HG03342 (cell line): ENCODE measurements at regions not wholly inside any gene's neighbourhood (a gene's known extent, or its start where the extent isn't known, plus 50 kb on each side); places are given as distances from the start of the nearest gene placed in this dataset.

Experiments used
- ATAC-seq: cut with Tn5 transposase; IDR thresholded peaks from one replicate; pipeline ENCODE4 v1.9.1; 2021; ENCODE audit warnings: mild to moderate bottlenecking, moderate library complexity; ENCODE audit not compliant: unreplicated experiment

DNA sequence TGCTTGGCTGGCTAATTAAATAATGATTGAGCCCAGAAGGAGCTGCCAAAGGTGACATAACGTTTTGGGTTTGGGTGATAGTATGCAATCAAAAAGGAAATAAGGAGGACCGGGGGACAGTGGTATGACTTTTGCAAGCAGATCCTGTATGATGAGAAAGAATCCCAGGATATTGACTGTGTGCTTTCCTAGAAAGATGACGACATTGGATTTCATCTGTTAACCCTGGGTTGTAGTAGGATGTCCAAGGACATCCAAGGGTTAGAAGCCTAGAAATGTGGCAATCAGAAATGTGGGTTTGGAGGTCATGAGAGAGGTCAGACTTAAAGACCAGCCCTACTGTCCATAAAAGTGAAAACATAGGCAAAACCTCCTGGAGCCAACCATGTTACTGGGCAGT lies 50.3 kb upstream of the HMHB1 start:
- ATAC-seq: no peak

DNA sequence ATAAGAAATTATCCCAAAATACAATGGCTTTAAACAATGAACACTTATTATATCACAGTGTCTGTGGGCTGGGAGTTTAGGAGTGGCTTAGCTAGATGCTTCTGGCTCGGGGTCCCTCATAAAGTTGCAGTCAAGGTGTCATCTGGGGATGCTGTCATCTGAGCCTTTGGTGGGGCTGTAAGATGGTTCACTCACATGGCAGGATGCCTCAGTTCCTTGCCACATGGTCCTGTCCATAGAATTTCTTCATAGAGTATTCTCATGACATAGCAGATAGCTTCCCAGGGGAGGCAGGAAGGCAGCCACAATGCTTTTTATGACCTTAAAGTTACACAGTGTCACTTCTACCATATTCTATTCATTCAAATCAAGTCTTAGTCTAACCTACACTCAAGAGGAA lies 51.2 kb upstream of the HMHB1 start:
- no peak for ATAC-seq

DNA sequence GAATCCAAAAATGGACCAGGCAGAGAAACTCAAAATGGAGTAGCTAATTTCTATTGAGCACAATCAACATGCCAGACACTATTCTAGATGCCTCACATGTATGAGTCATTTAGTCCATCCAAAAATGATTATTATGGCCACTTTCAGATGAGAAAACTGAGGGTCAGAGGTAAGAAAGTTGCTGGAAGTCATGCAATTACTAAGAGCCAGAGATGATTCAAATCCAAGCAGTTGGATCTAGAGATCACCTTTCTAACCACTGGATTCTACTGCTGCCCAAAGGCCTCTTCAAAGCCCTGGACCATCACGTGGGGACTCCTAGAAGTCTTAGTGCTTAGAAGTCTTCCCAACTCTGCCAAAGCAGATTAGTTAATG lies 51.8 kb upstream of the HMHB1 start:
- ATAC-seq: peak; percentile 49

DNA sequence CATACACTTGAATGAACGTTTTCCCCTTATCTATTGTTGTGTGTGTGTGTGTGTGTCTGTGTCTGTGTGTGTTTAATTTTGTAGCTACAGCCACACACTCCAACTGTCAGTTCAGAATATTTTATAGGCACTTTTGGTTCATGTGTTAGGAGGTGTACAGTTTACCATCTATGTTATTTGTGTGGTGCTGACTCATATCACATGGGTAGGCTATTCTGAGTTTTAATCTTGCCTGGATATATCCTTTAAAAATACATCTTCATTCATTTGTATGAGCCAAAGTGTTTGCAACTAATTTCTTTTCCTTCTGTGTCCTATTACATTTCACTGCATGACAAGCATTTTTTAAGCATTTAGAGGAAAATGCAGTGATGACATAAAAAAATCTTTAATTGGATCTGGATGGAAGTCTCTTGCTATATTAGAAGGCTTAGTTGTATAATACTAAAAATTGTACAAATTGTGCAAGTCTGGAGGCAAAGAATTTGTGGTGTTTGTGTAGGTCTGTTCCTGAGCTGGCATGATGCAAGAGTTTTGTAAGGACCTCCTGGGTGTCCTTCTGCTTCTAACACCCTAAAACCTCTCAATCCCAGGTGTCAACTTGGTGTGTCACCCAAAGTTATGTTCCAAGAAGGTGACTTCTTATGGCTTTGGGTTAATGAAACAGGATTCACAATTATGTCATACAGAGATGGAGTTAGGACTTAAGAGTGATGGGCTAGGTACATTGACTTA lies 52.4 kb upstream of the HMHB1 start:
- no peak for ATAC-seq

DNA sequence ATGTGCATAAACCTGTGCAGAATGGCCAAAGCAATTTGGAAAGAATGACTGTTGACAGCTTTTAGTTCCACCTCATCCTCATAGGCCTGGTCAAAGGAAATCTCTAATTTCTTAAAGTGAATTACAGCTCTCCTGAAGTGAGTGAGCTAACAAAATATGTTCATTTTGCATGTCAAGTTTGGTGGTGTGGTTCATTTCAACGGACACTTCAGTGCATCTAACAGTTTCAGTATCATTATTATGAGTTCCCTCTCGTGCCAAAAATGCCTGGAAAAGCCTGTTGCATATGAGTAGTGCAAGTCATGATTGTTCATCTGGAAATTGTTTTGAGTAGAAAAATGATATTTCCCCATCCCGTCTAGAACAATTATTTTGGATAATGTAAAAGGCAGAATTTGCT lies 53.2 kb upstream of the HMHB1 start:
- peak; percentile 75 for ATAC-seq

DNA sequence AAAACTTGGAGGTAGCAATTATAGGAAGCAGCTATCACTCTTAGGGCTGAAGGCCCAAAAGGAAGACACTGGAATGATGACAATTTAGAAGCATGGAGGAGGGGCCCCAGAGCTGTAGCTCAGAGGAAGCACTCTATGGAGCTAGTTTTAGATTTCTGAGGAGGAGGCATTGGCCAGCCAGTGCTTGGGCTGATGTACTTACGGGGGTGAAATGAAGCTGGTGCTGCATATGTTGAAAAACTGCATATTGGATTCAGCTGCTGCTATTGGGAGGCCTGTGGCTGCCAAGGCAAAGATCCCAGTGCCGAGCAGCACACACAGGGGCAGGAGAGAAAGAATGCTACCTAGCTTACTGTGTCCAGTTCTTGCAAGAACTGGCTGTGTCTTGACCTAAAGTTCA lies 53.9 kb upstream of the HMHB1 start:
- ATAC-seq: no peak

DNA sequence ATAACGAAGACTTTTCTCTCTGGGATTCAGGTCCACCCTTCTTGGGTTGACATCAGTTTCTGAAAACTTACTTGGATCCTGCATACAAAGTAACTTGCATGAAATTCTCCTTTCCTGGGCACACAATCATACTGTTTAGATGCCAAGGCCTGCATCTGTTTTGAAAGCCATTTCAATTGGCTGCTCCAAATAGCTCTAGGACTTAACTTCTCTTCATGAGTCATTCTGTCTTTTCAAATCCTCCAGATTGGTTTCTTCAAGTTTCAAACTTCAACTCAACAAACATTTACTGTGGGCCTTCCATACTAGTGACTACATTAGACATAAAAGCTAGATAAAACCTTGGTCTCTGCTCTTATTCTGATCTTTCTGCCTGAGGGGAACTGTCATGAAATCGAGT lies 54.8 kb upstream of the HMHB1 start:
- ATAC-seq: no peak

DNA sequence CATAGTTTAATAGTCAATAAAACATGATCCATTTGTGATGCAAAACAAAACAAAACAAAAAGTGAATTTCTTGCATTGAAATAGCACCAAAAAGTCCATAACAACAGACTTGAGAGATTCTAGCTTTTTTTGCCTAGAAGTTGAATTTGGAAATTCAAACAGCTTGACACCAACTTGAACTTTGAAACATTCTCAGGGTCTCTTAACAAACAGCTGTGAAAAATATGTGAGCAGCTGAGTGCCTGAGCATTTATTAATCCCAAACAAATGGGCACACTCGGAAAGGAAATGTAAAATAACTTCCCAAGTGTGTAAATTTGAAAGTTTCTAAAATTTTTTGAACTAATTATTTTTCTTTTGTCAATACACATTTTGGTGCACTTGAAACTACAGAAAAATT lies 56.0 kb upstream of the HMHB1 start:
- ATAC-seq: no peak

DNA sequence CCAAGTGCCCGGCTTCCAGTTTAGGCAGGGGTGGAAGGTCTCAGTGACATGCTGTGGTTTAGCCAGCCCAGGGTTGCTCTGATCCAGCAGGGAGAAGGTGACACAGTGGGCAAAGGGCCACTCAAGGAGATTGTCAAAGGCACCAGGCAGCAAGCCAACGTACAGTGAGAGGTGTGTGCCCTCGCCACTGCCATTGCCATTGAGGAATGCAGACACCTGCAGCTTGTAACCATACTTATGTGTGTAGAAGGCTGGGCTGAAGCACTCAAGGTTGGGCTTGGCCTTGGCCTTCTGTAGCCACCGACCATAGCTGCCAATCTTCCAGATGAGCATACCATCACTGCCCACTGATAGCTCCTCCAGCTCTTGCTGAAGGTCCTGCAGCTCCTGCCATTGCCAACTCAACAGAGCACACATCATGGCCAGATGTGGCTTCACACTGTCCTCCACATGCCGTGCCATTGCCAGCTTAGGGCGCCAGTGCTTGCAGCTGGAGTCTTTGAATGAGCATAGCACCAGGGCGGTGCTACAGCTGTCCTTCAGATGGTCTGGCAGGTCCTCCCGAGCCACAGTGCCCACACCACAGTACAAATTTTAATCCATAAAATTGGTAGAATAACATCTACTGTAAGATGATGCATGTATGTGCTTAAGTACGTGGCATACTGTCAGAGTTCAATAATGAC lies 59.7 kb upstream of the HMHB1 start:
- ATAC-seq: no peak

DNA sequence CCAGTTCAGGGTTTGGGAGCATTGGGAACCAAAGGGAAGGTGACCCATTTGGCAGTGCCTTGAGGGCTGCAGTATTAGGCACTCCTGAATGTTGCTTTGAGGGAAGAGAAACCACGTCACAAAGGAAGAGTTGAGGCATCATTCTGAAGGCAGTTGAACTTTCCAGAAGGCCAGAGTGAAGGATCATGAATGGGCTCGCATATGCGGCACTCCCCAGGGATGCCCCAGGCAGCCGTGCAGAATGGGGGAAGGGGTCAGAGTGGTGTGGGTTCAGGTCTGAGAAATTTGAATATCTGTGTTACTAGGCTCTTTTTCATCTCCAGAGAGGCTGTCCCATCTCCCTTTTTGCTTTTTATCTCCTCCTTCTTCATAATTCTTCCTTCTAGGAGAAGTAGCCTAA lies 60.6 kb upstream of the HMHB1 start:
- no peak for ATAC-seq

DNA sequence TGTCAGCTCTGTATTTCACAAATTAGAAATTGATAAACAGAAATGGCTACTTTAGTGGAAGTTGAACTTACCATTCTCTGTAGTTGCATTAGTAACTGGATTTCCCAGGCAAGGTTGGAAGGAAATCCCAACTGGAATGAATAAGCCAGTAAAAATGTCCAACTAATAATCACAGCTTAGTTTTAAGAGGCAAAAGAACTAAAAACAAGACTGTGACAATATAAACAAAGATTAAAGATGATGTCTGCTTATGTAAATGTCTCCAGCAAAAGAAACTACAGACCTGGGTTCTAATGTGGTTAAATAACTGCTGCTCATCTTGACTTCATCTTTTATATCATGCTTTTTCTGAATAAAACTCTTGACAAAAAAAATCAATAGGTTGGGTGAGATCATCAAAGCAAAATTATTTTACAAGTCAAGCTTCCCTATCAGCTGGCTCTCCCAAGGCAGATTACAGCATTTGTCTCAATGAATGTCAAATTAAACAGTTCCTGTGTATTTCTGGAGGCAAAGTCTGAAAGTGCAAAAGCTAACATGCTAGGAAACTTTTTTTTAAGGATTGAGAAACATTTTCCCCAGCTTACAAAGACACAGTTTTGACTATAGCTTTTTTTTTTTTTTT lies 62.3 kb upstream of the HMHB1 start:
- no peak for ATAC-seq

DNA sequence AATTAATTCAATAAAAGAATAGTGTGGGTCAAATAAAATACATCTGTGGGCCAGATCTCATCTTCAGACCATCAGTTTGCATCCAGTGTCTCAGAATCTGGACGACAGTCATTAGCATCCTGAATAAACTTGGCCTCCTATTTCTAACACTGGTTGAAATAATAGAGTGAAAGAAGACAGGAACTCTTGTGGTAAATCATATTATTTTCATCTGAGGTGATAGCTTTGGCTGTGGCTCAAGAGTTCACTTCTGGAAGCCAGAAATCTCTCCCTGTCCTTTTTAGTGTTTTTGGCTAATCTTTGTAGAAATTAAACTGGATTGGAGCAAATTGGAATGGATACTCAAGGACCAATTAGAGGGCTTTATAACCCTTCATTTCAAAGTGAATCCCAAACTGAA lies 63.4 kb upstream of the HMHB1 start:
- ATAC-seq: no peak

DNA sequence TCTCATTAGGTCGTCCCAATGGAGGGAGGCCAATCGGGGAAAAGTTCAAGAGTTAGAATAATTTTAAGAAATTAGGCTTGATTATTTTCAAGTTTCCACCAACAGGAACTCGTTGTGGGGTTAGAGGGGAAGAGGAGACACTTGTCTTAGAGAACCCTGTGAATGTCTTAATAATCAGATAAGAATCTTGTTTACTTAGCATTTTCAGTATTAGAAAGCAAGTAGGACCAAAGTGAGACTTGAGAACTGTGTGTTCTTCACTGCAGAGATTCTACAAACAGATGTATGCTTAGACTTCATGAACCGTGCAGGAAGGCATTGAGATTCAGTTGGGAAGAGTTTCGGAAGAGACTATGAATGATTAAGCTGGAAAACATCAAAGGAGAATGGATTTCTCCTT lies 69.0 kb upstream of the HMHB1 start:
- ATAC-seq: no peak

DNA sequence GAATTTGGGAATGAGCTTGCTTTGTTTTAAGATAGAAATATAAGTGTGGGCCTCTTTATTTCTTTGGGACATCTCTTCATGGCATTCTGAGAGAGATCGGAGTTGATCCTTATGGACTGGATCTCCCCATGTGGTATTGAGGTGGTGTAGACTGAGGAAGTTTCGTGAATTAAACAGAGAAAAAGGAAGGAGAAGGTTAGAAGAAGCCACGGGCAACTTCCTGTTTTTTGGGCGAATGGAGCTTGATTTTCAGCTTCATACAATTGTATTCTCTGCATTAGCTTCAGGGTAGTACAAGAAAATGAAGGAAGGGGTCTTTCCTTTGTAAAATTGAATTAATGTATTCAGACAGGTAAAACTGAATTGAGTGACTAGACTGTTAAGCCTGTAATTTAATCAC lies 70.5 kb upstream of the HMHB1 start:
- no peak for ATAC-seq

DNA sequence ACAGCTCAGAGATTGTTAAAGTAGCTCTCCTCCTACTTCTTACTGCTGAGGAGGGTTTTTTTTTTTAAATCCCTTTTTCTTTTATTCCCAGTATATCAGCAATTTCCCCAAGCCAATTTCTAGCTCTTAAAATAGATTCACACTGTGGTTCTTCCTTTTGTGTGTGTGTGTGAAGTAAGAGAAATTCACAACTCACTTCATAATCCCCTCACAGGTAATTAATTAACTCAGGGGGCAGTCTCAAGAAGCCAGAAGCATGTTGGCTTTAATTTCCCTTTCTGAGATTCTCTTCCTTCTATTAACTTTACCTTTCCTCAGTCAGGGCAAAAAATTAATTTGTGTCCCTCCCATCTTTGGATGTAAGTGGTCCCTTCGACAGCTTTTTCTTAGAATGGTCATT lies 71.0 kb upstream of the HMHB1 start:
- no peak for ATAC-seq

DNA sequence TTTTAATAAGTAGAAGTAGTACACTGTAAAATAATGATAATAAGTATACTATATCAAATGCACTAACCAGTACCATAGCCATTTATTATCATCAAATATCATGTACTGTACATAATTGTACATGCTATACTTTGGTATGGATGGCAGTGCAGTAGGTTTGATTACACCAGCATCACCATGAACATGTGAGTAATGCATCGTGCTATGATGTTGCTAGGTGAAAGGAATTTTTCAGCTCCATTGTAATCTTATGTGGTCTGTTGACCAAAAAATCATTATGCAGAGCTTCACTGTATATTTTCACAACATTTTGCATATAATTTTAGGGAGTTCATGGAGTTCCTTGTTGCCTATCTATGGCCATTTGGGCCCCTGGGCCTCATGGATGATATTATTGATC lies 72.2 kb upstream of the HMHB1 start:
- no peak for ATAC-seq

DNA sequence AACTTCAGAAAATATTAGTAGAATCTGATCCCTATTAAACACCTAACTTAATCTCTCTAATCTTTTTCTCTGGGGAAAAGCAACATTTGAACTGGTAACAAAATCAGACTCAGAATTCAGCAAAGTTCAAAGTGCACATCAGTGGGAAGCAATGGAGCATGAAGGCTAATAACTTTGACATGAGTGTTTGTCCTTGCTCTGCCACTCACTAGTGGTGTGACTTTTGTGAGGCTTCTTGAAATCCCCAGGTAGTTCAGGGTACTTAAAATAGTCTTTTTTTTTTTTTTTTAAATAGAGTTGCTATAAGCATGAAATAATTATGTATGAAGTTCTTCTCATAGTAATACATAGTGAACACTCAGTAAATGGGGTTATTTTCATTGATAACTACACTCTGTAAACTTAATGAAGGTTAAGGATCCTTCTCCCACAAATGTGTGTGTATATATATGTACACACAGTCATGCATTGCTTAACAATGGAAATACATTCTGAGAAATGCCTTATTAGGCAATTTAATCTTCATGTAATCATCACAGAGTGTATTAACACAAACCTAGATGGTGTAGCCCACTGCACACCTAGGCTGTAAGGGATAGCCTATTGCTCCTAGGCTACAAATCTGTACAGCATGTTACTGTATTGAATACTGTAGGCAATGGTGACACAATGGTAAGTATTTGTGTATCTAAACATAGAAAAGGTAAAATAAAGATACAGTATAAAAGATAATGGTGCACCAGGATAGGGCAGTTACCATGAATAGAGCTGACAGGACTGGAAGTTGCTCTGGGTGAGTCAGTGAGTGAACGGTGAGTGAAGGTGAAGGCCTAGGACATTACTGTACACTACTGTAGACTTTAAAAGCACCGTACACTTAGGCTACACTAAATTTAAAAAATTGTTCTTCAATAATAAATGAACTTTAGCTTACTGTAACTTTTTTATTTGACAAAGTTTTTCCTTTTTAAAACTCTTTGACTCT lies 73.3 kb upstream of the HMHB1 start:
- ATAC-seq: no peak

DNA sequence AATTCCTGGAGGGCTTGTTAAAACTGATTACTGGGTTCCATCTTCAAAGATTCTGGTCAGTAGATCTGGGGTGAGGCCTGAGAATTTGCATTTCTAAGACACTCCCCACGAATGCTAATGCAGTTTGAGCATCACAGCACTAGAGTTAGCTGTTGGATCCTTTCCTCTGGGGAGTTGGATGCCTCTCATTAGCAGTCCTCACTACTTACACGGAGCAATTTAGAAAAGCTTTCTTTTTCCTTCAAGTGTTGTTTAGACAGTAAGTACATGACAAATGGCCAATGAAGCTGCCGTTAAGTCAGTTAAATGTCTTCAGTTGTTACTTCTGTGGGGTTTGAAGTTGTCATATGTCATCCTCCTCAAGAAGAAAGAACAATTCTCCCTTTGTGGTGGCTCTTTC lies 74.9 kb upstream of the HMHB1 start:
- ATAC-seq: no peak

DNA sequence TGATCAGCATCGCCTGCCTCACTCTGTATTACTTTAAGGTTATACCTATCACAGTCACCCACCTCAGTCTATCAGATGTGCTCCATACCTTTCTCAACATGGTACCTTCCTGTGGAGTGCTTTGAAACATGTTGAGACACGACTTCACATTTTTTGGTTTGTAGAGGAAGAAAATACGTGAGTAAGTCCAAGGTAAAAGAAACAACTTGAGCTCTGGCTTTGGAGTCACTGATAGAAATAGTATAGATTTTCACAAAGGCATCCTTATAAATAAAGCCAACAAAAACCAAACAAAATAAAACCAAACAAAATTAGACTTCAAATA lies 77.5 kb upstream of the HMHB1 start:
- no peak for ATAC-seq

DNA sequence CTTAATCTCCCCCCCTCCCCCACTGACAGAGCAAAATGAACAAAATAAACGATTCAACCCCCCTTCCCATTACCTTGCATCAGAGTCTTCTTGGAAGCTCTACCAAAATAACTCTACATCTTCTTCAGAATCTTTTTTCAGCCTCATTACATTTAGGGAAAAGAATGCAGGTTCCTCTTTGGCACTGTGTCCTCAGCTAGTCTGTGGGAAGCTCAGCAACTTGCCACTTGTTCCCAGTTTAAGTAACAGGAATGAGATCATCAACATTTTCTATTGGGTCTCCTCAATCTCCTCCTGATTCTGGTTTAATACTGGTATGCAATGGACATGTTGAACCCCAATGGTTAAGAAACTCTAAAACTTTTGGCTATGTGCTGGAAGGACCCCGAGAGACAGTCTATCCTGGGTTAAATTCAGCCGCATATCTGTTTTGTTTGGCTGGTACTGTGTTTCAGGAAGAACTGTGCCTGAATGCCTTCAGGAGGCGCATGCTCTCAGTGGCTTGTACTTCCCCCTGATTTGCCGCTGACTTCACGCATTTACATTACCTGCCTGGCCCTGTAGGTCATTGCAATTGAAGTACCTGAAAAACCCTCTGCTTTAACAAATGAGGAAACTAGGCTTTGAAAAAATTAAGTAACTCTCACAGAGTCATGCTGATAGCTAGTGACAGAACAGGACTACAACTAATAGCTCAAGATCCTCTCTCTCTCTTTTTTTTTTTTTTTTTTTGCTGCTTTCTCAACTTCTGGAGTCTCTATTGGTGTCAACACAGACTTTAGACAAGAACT lies 78.1 kb upstream of the HMHB1 start:
- no peak for ATAC-seq

DNA sequence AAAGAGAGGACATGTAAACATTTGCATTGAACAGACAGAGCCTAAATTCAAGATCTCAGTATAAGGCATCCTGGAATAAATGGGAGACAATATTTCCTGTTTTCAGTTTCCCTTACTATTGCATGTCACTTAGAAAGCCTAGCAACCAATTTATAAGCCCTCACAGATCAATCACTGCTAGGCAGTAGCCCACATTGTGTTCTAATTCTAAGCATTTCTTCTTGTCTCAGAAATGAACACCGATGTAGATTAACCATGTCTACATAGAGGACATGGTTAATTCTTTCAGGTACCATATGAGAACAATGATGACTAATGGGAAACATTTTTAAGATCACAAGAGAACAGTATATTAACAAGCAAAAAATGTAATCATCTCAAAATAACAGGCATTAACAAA lies 79.6 kb upstream of the HMHB1 start:
- no peak for ATAC-seq
